ENCODE measurements at regions not wholly inside any gene's neighbourhood (a gene's known extent, or its start where the extent isn't known, plus 50 kb on each side); places are given as distances from the start of the nearest gene placed in this dataset.

GRCh38 chr4:65139998-65140397 is 530.3 kb downstream of the EPHA5 start:
- TF ChIP-seq CTCF (IDR thresholded peaks at IDR 0.05) (no peak), POLR2A (IDR thresholded peaks at IDR 0.05) (no peak)
- intact Hi-C loops (cut with DNase I; ENCODE audit: low total_unique reads): no loop called here
- Histone ChIP-seq H3K27me3 (no peaks in the 10 kb centered on the region), H3K4me3 (no peak overlapping the region), H3K4me1 (no peaks in the 10 kb centered on the region), H3K27ac (no peak overlapping the region), H3K9me3 (no peaks in the 10 kb centered on the region), H3K36me3 (no peaks in the 10 kb centered on the region)
- no peak for DNase-seq

GRCh38 chr4:65126200-65126599 is 544.1 kb downstream of the EPHA5 start:
- Histone ChIP-seq H3K36me3 (no peaks in the 10 kb centered on the region), H3K4me3 (no peak overlapping the region), H3K27me3 (no peaks in the 10 kb centered on the region), H3K27ac (no peak overlapping the region), H3K4me1 (no peaks in the 10 kb centered on the region), H3K9me3 (no peaks in the 10 kb centered on the region)
- intact Hi-C loops (cut with DNase I; ENCODE audit: low total_unique reads): no loop called here
- no peak for TF ChIP-seq POLR2A (IDR thresholded peaks at IDR 0.05)
- TF ChIP-seq CTCF (IDR thresholded peaks at IDR 0.05): no peak
- DNase-seq: no peak

GRCh38 chr4:65120287-65120686 is 550.0 kb downstream of the EPHA5 start:
- Histone ChIP-seq H3K4me1 (no peaks in the 10 kb centered on the region), H3K27me3 (no peaks in the 10 kb centered on the region), H3K9me3 (no peaks in the 10 kb centered on the region), H3K27ac (no peak overlapping the region), H3K36me3 (no peaks in the 10 kb centered on the region), H3K4me3 (no peak overlapping the region)
- TF ChIP-seq CTCF (IDR thresholded peaks at IDR 0.05) (no peak), POLR2A (IDR thresholded peaks at IDR 0.05) (no peak)
- no peak for DNase-seq
- intact Hi-C loops (cut with DNase I; ENCODE audit: low total_unique reads): no loop called here

GRCh38 chr4:65102419-65102818 is 567.9 kb downstream of the EPHA5 start:
- H3K36me3 ChIP-seq: no peaks in the 10 kb centered on the region
- no peak overlapping the region for H3K27ac ChIP-seq
- no peaks in the 10 kb centered on the region for H3K9me3 ChIP-seq
- no peak for DNase-seq
- no peaks in the 10 kb centered on the region for H3K27me3 ChIP-seq
- TF ChIP-seq POLR2A (IDR thresholded peaks at IDR 0.05) (no peak), CTCF (IDR thresholded peaks at IDR 0.05) (no peak)
- no peaks in the 10 kb centered on the region for H3K4me1 ChIP-seq
- intact Hi-C loops (cut with DNase I; ENCODE audit: low total_unique reads): no loop called here
- H3K4me3 ChIP-seq: no peak overlapping the region

GRCh38 chr4:65096630-65097029 is 573.7 kb downstream of the EPHA5 start:
- TF ChIP-seq POLR2A (IDR thresholded peaks at IDR 0.05): no peak
- TF ChIP-seq CTCF (IDR thresholded peaks at IDR 0.05): no peak
- DNase-seq: no peak
- Histone ChIP-seq H3K4me1 (no peaks in the 10 kb centered on the region), H3K36me3 (no peaks in the 10 kb centered on the region), H3K27ac (no peak overlapping the region), H3K4me3 (no peak overlapping the region), H3K9me3 (no peaks in the 10 kb centered on the region), H3K27me3 (no peaks in the 10 kb centered on the region)
- intact Hi-C loops (cut with DNase I; ENCODE audit: low total_unique reads): no loop called here

All from uterus (tissue), 3 donors.